CD1c-positive myeloid dendritic cell (primary cell): ENCODE measurements at regions not wholly inside any gene's neighbourhood (a gene's known extent, or its start where the extent isn't known, plus 50 kb on each side); places are given as distances from the start of the nearest gene placed in this dataset.

Experiments used
- DNase-seq: peaks from one replicate; pipeline ENCODE4 v3.0.0-alpha.2; 2016; ENCODE audit errors: extremely low spot score

DNA sequence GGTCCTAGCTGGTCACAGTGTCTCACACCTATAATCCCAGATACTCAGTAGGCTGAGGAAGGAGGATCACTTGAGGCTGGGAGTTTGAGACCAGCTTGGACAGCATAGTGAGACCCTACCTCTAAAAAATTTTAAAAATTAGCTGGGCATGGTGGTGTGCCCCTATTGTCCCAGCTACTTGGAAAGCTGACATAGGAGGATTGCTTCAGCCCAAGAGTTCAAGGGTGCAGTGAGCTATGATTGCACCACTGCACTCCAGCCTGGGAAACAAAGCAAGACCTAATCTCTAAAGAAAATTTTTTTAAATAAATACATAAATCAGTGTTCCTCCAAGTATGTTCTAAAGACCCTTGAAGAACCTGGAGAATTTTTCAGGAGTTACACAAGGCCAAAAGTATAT lies 50.6 kb upstream of the GNAO1 start:
- no peak for DNase-seq

DNA sequence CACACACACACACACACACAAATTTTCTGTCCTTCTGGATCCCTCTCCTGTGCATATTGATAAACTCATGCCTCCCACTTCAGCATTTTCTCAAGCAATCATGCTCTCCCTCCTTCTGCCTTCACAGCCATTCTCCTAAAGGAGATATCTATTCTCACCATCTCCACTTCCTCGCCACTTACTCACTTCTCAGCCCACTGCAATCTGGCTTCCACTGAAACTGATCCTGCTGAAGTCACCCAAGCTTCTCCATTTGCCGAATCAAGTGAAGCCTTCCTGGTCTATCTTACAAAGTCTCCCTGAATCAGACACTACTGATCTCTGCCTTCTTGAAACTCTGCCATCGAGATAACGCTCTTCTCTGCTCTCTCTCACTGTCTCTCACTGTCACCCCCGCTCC lies 54.0 kb upstream of the GNAO1 start:
- no peak for DNase-seq

DNA sequence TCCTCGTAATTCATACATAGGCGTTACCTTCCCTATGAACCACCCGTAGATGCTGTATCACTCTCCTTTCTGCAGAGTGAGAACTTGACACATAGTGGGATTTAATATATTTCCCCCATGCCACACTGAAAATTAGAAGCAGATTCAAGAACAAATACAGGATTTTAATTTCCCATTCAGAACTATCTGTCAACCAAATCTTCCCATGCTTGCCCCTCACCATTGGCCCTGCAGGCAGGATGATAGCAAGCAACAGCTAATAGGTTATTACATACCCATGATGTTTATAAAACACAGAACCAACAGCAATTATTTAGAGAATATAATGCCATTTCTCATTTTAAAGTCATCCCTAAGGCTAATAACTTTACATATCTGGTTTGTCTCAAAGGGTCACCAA lies 55.0 kb upstream of the GNAO1 start:
- DNase-seq: no peak

DNA sequence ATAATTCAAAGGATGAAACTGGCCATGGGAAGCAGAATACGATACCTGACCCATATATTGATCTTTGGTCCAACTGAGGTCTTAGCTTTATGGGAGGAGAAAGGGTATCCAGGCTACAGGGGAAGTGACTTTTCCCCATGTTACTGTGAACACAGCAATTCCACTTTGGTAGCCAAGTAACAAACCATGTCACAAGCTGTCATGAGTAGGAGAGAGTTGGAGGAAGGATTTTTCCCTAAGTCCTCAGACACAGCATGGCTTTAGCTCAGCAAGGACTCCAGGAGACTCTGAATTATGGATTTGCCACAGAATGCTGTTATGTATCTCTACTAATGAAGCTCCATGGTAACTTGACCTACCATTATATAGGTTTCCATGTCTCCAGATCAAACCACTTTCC lies 56.5 kb upstream of the GNAO1 start:
- no peak for DNase-seq

GRCh38 chr16:56125922-56126321 lies 65.4 kb upstream of the GNAO1 start:
- DNase-seq: no peak

GRCh38 chr16:56122251-56122650 lies 69.0 kb upstream of the GNAO1 start:
- no peak for DNase-seq

- DNase-seq: peak; percentile 61
These were observed 70.2 kb upstream of the GNAO1 start for GRCh38 chr16:56121156-56121500.

GRCh38 chr16:56120447-56121155 lies 70.7 kb upstream of the GNAO1 start:
- DNase-seq: no peak

DNA sequence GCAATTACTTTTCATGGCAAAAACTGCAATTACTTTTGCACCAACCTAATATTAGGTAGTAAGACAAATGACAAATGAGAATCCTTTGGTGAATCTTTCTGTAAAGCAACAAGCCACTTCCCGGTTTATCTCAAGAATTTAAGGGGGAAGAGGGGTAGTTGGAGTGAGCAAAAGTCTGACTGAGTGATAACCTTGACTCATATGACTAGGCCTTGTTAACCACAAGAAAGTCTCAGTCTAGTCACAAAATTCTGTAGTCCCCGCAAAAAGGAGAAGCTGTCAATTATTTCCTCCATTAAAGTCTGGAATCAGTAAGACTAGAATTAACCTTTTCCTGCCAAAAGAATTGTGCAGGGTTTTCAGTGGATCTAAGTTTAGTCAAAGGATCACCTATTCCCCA lies 72.2 kb upstream of the GNAO1 start:
- peak; percentile 60 for DNase-seq

GRCh38 chr16:56116577-56116964 lies 74.7 kb upstream of the GNAO1 start:
- no peak for DNase-seq

DNA sequence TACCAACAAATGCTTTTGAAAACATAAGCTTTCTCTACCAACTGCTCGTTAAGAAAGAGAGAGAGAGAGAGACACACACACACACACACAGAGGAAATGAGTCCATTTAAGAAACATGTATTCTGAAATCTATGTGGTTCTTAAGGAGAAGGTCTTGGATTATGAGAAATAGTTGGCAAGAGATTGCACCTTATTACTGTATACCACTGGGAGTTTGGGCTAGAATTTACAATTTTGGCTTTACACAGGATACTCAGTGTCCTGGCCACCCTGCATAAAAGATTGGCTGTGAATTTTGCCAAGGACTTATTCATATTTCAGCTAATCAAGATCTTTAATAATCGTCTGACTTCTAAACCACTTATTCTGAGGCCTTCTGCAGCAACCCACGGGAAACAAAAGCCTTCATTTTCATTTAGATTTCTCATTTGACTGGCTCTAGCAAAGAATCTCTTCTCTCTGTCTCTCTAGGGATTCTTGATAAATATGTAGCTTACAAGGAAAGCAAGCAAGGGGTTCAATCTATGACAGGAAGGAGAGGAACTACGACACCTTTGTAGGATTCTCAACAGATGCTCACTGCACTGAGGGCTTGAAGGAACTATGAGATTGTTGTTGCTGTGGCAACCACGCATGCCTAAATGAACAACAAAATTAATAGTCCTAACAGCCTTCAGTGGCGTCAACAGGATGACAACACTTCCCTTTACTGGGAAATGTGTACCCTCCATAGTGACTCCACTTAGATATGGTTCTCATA lies 75.3 kb upstream of the GNAO1 start:
- peak; percentile 39 for DNase-seq

DNA sequence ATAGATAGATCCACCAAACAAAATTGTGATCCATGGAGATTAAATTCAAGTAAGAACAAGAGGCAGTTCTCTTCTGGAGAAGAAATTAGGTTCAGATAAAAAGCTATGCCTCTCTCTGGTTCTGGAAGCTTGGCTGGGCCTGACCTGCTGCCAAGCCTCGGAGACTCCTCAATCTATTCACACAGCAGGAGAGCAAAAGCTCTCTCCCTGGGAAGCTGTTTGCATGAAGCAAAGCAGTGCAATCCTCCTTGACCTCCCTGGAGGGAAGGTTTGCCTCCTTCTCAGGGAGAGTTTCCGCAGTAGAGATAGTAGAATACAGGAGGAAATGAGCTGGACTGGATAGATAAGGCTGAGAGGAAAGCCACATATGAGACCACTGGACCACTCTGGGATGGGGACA lies 78.1 kb upstream of the GNAO1 start:
- DNase-seq: no peak

GRCh38 chr16:56111100-56111499 lies 80.2 kb upstream of the GNAO1 start:
- DNase-seq: no peak

- DNase-seq: no peak
These were observed 81.3 kb upstream of the GNAO1 start for GRCh38 chr16:56109994-56110393.

DNA sequence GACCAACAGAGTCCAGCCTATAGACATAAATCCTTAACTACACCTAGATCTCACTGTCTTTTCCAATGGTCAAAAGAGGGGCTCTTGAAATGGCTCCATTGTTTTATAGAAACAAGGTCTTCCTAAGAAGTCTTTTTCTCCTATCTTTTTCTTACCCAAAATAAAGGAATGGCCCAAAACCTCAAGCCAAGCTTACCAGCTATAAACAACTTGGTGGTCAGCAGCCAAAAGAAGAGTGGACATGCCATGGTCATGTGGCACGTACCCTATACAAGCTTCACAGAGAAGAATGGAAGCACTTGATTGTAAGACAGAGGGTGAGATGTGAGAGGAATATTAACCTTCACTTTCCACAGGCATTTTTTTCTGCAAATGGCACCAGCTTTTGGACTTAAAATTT lies 82.1 kb upstream of the GNAO1 start:
- no peak for DNase-seq

GRCh38 chr16:56108724-56109123 lies 82.6 kb upstream of the GNAO1 start:
- no peak for DNase-seq

- DNase-seq: no peak
These were observed 83.2 kb upstream of the GNAO1 start for GRCh38 chr16:56108056-56108471.

- no peak for DNase-seq
These were observed 84.8 kb upstream of the GNAO1 start for GRCh38 chr16:56106527-56106926.

DNA sequence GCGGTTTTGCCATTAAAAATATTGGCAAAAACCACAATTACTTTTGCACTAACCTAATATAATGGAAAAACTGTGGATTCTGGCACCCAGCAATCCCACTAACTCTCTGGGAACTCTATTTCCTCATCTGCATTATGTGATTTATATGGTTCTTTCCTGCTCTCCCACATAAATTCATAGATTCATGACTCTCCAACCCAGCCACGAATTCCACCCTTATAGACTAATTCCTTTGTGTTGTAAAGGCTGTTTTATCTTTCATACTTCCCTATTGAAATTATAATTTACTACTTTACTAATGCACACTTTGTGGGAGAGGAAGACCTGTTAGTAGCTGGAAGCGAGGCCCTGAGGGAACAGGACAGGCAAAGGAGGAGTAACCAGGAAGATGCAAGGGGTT lies 88.4 kb upstream of the GNAO1 start:
- no peak for DNase-seq

DNA sequence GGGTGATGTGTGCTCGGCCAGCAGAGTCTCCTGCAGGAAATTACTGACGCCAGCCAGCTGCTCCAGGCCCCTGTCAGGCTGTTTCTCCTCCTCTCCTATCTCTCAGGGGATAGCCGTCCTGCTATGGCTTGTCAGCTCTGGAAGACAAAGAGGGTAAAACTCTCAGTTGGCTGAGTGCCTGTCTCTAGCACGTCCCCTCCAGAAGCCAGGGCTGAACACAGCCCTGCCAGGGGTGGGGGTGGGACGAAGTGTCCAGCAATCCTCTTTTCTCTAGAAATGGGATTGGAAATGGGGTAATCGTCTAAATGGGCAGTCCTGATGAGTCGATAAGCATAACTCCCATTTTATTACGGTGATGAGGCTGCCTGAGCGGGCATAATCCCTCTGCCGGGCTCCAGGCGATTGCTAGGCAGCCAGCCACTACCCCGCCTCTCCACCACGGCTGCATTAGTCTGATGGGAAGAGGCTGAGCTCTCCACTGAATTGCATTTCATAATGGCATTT lies 89.1 kb upstream of the GNAO1 start:
- DNase-seq: no peak

- DNase-seq: no peak
These were observed 89.8 kb upstream of the GNAO1 start for GRCh38 chr16:56101480-56101879.

- DNase-seq: no peak
These were observed 94.0 kb upstream of the GNAO1 start for GRCh38 chr16:56097306-56097705.

DNA sequence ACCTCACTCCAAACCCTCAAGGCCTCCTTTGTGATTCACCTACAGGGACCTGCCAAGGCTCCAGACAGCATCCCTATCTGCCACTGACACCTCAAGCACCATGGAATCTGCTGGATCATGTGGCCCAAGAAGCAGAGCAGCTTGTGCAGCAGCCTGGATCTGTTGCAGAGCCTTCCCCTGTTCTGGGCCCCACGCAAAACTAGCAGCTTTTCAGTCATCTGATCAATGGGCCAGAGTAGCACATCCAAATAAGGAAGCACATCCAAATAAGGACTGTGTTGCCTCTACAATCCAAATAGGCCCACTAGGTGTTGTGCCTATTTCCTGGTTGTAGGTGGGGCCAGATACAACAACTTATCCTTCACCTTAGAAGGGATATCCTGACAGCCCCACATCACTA lies 97.1 kb upstream of the GNAO1 start:
- DNase-seq: no peak

- no peak for DNase-seq
These were observed 98.2 kb upstream of the GNAO1 start for GRCh38 chr16:56093055-56093454.
